Skeletal muscle tissue (tissue), 3 donors: ENCODE measurements at regions not wholly inside any gene's neighbourhood (a gene's known extent, or its start where the extent isn't known, plus 50 kb on each side); places are given as distances from the start of the nearest gene placed in this dataset.

ENCODE experiments used
- H3K27ac ChIP-seq: one replicate; pipeline ENCODE4 v1.7.0; 2013; ENCODE audit warnings: mild to moderate bottlenecking, low read depth, low read length, inconsistent platforms
- H3K27me3 ChIP-seq, 3 donors: one replicate each; pipeline ENCODE4 v1.7.0; 2013; ENCODE audit warnings: low read length in 3 of 3; ENCODE audit not compliant: control insufficient read depth in 3 of 3, insufficient read depth in 3 of 3
- H3K36me3 ChIP-seq, 3 donors: one replicate each; pipeline ENCODE4 v1.7.0; 2013; ENCODE audit warnings: low read length in 3 of 3; ENCODE audit not compliant: control insufficient read depth in 3 of 3, insufficient read depth in 3 of 3
- H3K4me1 ChIP-seq, 3 donors: one replicate each; pipeline ENCODE4 v1.7.0; 2013; ENCODE audit warnings: low read length in 3 of 3, mild to moderate bottlenecking in 3 of 3; ENCODE audit not compliant: control insufficient read depth in 3 of 3, insufficient read depth in 3 of 3
- H3K4me3 ChIP-seq, 3 donors: one replicate each; pipeline ENCODE4 v1.7.0; 2013; ENCODE audit warnings: low read length in 3 of 3
- H3K9ac ChIP-seq, 3 donors: one replicate each; pipeline ENCODE4 v1.7.0; 2013; ENCODE audit warnings: low read length in 3 of 3, mild to moderate bottlenecking in 3 of 3, moderate library complexity in 2 of 3, low read depth in 1 of 3
- H3K9me3 ChIP-seq, 3 donors: one replicate each; pipeline ENCODE4 v1.7.0; 2013; ENCODE audit warnings: low read length in 3 of 3; ENCODE audit not compliant: control insufficient read depth in 3 of 3
- donor health status: Osteomylitis.

DNA sequence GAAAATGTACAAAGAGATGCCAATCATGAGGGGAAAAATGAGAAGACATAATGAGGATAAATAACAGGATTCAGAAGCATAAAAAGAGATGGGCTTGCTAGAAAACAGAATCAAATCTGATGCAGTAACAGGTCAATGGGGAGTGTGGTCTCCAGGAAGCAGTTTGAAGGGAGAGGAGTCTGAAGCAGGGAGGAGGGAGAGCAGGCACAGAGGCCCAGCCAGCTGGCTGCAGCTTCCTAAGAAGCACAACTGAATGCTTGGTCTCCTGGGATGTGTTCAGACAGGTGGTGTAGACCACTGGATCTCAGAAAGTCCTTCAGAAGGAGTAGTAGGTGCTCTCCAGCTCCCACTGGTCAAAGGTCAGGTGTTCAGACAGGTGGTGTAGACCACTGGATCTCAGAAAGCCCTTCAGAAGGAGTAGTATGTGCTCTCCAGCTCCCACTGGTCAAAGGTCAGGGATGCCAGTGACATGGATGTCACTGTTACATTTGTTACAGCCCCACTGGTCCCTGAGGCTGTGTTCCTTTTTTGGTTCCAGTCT is 68.3 kb upstream of the UBAC2 start:
- H3K4me1 ChIP-seq, result no peaks in the 10 kb centered on the region
- H3K36me3 ChIP-seq, result no peaks in the 10 kb centered on the region
- peaks cover 4 to 7% (median 5%) of the 10 kb centered on the region in 3 donors for H3K27me3 ChIP-seq
- no peak overlapping the region for H3K27ac ChIP-seq
- H3K9me3 ChIP-seq, result peaks cover 0 to 2% (median 0%) of the 10 kb centered on the region in 3 donors
- H3K9ac ChIP-seq, result no peak overlapping the region
- no peak overlapping the region for H3K4me3 ChIP-seq

DNA sequence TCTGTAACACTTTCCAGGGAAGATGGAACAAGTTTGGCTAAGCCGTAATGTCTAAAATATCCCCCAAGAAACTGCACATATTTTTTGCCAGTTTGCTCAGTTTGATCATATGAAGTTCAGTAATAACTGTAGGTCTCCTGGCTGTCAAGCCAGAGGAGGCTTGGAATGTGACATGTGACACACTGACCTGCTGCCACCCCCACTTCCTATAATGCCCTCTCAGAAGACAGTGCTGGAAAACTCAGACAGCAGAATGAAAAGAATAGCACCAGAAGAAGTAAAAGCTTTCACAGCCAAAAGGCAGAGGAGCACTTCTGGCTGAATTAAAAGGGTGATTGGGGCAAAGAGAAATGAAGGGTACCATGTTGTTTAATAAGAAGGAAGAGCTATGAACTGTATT is 67.4 kb upstream of the UBAC2 start:
- Histone ChIP-seq H3K9ac (no peak overlapping the region), H3K27me3 (peaks cover 4 to 7% (median 5%) of the 10 kb centered on the region in 3 donors), H3K36me3 (no peaks in the 10 kb centered on the region), H3K27ac (no peak overlapping the region), H3K4me1 (no peaks in the 10 kb centered on the region), H3K4me3 (no peak overlapping the region), H3K9me3 (peaks cover 0 to 2% (median 0%) of the 10 kb centered on the region in 3 donors)

DNA sequence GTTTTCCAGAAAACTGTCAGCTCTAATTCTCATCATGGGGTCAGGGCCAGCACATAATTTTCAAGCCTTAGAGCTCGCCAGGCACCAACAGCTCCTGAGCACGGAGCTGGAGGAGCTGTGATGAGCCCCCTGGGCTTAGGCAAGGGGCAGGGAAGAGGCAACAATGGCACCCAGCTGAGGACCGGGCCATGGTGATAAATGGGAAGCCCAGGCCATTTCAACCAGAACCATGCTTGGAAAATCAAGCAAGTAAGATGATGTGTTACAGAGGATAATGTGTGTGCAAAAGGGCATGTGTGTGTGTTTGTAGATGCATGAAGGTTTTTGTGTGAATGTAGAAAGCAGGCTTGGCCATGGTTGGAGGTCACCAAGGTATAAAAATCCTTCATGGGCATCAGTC is 66.8 kb upstream of the UBAC2 start:
- Histone ChIP-seq H3K9ac (no peak overlapping the region), H3K27ac (no peak overlapping the region), H3K4me1 (no peaks in the 10 kb centered on the region), H3K36me3 (no peaks in the 10 kb centered on the region), H3K27me3 (peaks cover 4 to 7% (median 5%) of the 10 kb centered on the region in 3 donors), H3K4me3 (no peak overlapping the region), H3K9me3 (peaks cover 0 to 2% (median 0%) of the 10 kb centered on the region in 3 donors)

DNA sequence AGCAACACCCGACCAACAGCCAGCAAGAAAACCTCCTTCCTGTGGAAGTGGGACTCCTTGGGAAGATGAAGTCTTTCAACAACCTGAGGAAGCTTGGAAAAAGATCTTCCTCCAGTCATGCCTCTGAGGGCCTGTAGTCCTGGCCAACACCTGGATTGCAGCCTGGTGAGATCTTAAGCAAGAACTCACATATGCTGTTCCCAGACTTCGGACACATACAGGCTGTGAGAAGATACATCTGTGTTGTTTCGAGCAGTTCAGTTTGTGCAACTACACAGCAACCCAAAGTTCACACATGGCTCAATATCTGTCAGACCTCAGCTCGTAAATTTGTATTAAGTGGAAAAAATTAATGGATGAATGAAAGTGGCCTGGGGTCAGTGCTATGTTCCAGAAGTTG is 65.1 kb upstream of the UBAC2 start:
- Histone ChIP-seq H3K27ac (no peak overlapping the region), H3K4me3 (no peak overlapping the region), H3K4me1 (no peaks in the 10 kb centered on the region), H3K9ac (no peak overlapping the region), H3K27me3 (peaks cover 4 to 7% (median 5%) of the 10 kb centered on the region in 3 donors), H3K9me3 (peaks cover 0 to 2% (median 0%) of the 10 kb centered on the region in 3 donors), H3K36me3 (no peaks in the 10 kb centered on the region)

DNA sequence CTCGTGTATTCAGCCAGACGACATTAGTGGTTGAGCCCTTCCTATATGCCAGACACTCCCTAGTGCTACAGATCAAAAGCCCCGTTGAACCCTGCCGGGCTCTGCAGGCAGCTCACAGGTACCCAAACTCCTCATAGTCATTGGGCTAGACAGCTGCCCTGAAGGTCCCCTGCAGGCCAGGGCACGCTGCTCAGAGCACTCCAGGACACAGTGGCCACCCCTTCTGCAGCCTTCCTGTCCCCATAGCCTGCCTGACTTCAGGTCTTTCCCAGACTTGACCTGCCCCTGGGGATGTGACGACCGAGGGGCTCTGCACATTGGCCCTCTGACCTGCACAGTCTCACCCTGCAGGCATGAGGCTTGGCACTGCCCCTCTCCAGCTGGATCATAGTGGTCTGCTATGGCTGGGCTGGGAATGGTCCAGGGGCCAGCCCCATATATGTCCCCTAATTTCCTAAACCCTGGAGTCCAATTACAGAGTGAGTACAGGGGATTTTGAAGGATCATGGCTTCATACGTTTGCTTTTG is 64.2 kb upstream of the UBAC2 start:
- Histone ChIP-seq H3K27ac (no peak overlapping the region), H3K4me1 (no peaks in the 10 kb centered on the region), H3K27me3 (peaks cover 4 to 7% (median 5%) of the 10 kb centered on the region in 3 donors), H3K9ac (no peak overlapping the region), H3K4me3 (no peak overlapping the region), H3K9me3 (no peaks in the 10 kb centered on the region), H3K36me3 (no peaks in the 10 kb centered on the region)

DNA sequence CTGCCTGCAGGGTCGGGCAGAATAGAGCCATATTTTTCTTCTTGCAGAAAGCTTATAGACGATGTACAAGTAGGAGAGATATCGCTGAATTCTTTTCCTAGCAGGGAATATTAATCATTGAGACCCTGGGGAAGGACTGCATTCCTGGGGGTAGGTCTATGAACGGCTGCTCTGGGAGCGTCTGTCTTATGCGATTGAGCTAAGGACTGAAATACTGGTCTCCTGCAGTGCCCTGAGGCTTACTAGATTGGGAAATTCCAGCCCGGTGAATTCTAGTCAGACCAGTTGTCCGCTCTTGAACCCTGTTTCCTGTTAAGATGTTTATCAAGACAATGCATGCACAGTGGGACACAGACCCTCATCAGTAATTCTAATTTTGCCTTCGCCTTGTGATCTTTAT is 59.8 kb upstream of the UBAC2 start:
- Histone ChIP-seq H3K27ac (no peak overlapping the region), H3K4me3 (no peak overlapping the region), H3K4me1 (no peaks in the 10 kb centered on the region), H3K9ac (no peak overlapping the region), H3K9me3 (no peaks in the 10 kb centered on the region), H3K27me3 (peaks cover 4 to 7% (median 5%) of the 10 kb centered on the region in 3 donors), H3K36me3 (no peaks in the 10 kb centered on the region)

DNA sequence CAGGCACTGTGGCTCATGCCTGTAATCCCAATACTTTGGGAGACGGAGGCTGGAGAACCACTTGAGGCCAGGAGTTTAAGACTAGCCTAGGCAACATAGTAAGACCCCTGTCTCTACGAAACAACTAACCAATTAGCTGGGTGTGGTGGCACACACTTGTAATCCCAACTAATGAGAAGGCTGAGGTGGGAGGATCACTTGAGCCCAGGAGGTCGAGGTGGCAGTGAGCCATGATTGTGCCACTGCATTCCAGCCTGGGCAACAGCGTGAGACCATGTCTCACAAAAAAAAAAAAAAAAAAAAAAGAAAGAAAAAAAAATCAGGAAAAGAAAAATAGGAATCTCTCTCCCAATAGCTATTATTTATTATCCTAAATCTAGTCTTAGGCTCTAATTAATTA is 56.8 kb upstream of the UBAC2 start:
- Histone ChIP-seq H3K4me3 (no peak overlapping the region), H3K9ac (no peak overlapping the region), H3K27me3 (no peaks in the 10 kb centered on the region), H3K9me3 (no peaks in the 10 kb centered on the region), H3K36me3 (no peaks in the 10 kb centered on the region), H3K4me1 (no peaks in the 10 kb centered on the region), H3K27ac (no peak overlapping the region)

DNA sequence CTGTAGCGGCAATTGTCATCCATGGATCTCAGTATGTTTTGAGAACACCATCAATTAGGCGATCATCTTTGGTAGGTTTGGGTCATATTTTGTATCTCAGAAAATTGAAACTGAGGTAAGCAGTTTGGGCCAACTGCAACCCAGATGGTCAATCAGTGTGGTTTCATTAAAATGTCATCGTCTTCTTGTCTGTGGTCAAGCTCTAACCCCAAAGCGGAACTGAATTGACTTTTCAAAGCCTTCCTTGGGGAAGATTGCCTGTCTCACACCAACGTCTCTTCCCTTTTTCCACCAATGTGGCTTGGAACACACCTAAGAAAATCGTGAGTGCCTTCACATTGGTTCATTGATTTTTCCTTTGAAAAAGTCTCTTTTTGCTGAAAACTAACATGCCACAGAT is 56.3 kb upstream of the UBAC2 start:
- H3K9ac ChIP-seq, result no peak overlapping the region
- H3K9me3 ChIP-seq, result no peaks in the 10 kb centered on the region
- no peak overlapping the region for H3K27ac ChIP-seq
- H3K4me3 ChIP-seq, result no peak overlapping the region
- no peaks in the 10 kb centered on the region for H3K27me3 ChIP-seq
- no peaks in the 10 kb centered on the region for H3K4me1 ChIP-seq
- no peaks in the 10 kb centered on the region for H3K36me3 ChIP-seq

DNA sequence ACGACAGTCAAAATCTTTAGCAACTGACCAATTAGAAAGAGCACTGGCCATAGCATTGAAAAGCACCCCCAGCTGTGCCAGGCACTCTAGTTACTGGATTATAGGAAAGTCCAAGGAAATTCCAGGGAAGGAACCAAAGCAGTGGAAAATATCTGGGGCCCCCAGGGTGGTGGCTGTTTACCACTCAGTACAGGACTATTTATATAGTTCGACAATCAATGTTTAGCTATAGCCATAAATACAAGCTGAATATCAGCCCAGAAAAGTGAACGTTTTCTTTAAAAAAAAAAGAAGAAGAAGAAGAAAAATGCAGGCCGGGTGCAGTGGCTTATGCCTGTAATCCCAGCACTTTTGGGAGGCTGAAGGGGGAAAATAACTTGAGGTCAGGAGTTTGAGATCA is 55.2 kb upstream of the UBAC2 start:
- no peaks in the 10 kb centered on the region for H3K27me3 ChIP-seq
- H3K4me1 ChIP-seq, result no peaks in the 10 kb centered on the region
- no peaks in the 10 kb centered on the region for H3K9me3 ChIP-seq
- no peak overlapping the region for H3K4me3 ChIP-seq
- H3K27ac ChIP-seq, result no peak overlapping the region
- H3K9ac ChIP-seq, result no peak overlapping the region
- H3K36me3 ChIP-seq, result no peaks in the 10 kb centered on the region

DNA sequence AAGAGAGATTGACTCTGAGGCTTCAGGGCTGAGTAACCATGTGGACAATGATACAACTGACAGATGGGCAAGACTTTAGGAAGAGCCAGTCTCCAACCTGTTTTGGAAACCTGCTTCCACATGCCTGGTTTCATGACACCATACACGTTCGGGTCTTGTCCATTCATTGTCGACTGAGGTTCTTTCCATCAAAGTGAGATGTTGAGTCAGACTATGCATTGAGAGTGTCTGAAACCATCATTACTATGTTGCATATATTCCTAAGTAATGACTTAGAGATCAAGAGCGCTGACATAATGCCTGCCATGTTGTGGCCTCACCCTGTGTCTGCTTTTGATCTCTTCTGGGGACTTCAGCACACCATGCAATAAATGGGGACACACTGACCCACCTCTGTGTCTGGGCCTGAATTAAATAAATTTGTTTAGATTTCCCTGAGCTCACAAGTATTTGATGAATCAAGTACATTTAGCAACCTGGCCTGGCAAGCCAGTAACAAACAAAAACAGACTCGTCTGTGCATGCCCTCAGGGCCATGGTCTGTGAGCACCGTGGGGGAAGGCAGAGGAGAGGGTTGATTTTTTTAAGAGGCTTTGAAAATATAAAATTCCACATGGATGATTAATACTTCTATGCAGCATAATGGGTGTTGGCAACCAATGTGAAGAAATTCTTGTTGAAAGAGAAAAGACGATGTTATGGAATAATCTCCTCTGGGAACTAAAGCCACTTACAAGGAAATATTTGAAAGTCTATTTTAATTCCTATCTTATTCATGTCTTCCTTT is 49.9 kb upstream of the UBAC2 start:
- Histone ChIP-seq H3K9me3 (no peaks in the 10 kb centered on the region), H3K27ac (no peak overlapping the region), H3K36me3 (no peaks in the 10 kb centered on the region), H3K4me3 (no peak overlapping the region), H3K27me3 (no peaks in the 10 kb centered on the region), H3K9ac (no peak overlapping the region), H3K4me1 (no peaks in the 10 kb centered on the region)
